ENCODE measurements at regions not wholly inside any gene's neighbourhood (a gene's known extent, or its start where the extent isn't known, plus 50 kb on each side); places are given as distances from the start of the nearest gene placed in this dataset.

DNA sequence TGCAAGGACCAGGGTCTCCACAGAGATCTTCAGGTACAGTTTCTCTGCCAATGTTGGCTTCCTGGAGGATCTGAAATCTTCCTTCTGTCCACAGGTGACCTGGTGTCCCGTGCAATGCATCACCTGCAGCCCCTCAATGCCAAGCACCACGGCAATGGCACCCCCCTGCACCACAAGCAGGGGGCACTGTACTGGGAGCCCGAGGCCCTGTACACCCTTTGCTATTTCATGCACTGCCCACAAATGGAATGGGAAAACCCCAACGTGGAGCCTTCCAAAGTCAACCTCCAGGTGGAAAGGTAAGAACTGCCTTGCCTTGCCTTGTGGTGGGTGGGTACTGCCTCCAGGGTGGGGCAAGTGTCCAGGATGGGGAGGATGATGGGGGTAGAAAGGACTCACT, 141.8 kb upstream of the PWP1 start:
- no peak for TF ChIP-seq CTCF (IDR thresholded peaks at IDR 0.05)
- no peak for TF ChIP-seq POLR2A (IDR thresholded peaks at IDR 0.05)
